ENCODE measurements at regions not wholly inside any gene's neighbourhood (a gene's known extent, or its start where the extent isn't known, plus 50 kb on each side); places are given as distances from the start of the nearest gene placed in this dataset.

GRCh38 chr13:20303636-20304035 lies 71.5 kb upstream of the GJB6 start:
- Histone ChIP-seq H3K23ac (ENCODE audit: low read depth, low read length) (no peak overlapping the region), H3K56ac (ENCODE audit: extremely low read depth, insufficient read depth, low read length) (no peak overlapping the region), H3K4me2 (ENCODE audit: low read depth, low read length) (no peak overlapping the region), H2AK9ac (replicated peaks; ENCODE audit: low read depth, low read length, poor library complexity) (no peak overlapping the region), H4K91ac (ENCODE audit: insufficient read depth, low read depth, low read length) (no peak overlapping the region), H3K4me1 (ENCODE audit: control insufficient read depth, insufficient read depth, low read length) (no peaks in the 10 kb centered on the region; the same call in 1 of the 2 replicates), H4K5ac (ENCODE audit: low read depth, low read length) (no peak overlapping the region), H3K14ac (replicated peaks; ENCODE audit: low read depth, low read length) (no peak overlapping the region), H2BK120ac (ENCODE audit: low read depth, low read length) (no peak overlapping the region), H2AK5ac (ENCODE audit: low read depth, low read length) (no peak overlapping the region), H2BK15ac (ENCODE audit: low read depth, low read length) (no peak overlapping the region), H3K9ac (ENCODE audit: low read depth, low read length) (no peak overlapping the region), H3K9me1 (ENCODE audit: insufficient read depth, low read length) (no peaks in the 10 kb centered on the region), H3K36me3 (ENCODE audit: control insufficient read depth, insufficient read depth, low read length) (no peaks in the 10 kb centered on the region), H4K20me1 (ENCODE audit: insufficient read depth, low read length) (no peaks in the 10 kb centered on the region), H4K8ac (ENCODE audit: low read depth in 2 of 2, low read length in 2 of 2) (no peak overlapping the region), H3K79me1 (ENCODE audit: low read depth in 1 of 2, low read length in 2 of 2) (no peaks in the 10 kb centered on the region), H3K4me3 (ENCODE audit: insufficient read depth, low read depth, low read length) (no peak overlapping the region), H3K27me3 (ENCODE audit: control insufficient read depth, insufficient read depth, low read length) (peaks cover 42% of the 10 kb centered on the region), H3K18ac (ENCODE audit: low read depth, low read length) (no peak overlapping the region), H3K27ac (ENCODE audit: insufficient read depth, low read length) (no peak overlapping the region), H2BK5ac (ENCODE audit: low read depth, low read length, poor library complexity, severe bottlenecking) (no peak overlapping the region), H3K4ac (ENCODE audit: low read depth, low read length) (no peak overlapping the region), H3K9me3 (ENCODE audit: control insufficient read depth, insufficient read depth, low read length) (peaks cover 12% of the 10 kb centered on the region), H2BK20ac (ENCODE audit: low read depth, low read length) (no peak overlapping the region), H2AFZ (replicated peaks; ENCODE audit: low read length, poor library complexity) (no peak overlapping the region)
- dilution Hi-C loops (cut with HindIII; ENCODE audit: low sequenced_read_pairs, unreplicated experiment) (no loop called here), intact Hi-C loops (cut with micrococcal nuclease) (no loop called here), in situ Hi-C loops (cut with MboI; ENCODE audit: low sequenced_read_pairs) (no loop called here)
- no peak for TF ChIP-seq NFE2L2 (IDR thresholded peaks at IDR 0.05; ENCODE audit: low read depth, low read length)
- no peak for TF ChIP-seq RFX5 (IDR thresholded peaks at IDR 0.05; ENCODE audit: low read depth, low read length)
- no peak for TF ChIP-seq CHD1 (IDR thresholded peaks at IDR 0.05; ENCODE audit: low read depth, low read length)
- TF ChIP-seq FOS (IDR thresholded peaks at IDR 0.05; ENCODE audit: low read depth, low read length) = no peak
- TF ChIP-seq POLR2A (IDR thresholded peaks at IDR 0.05; ENCODE audit: low read depth, low read length) = no peak
- TF ChIP-seq CTCF (conservative IDR thresholded peaks at IDR 0.05; ENCODE audit: low read depth, low read length) = no peak
- TF ChIP-seq, protein P1, sequence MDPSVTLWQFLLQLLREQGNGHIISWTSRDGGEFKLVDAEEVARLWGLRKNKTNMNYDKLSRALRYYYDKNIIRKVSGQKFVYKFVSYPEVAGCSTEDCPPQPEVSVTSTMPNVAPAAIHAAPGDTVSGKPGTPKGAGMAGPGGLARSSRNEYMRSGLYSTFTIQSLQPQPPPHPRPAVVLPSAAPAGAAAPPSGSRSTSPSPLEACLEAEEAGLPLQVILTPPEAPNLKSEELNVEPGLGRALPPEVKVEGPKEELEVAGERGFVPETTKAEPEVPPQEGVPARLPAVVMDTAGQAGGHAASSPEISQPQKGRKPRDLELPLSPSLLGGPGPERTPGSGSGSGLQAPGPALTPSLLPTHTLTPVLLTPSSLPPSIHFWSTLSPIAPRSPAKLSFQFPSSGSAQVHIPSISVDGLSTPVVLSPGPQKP (IDR thresholded peaks at IDR 0.05; ENCODE audit: borderline replicate concordance, low read depth, low read length) = no peak
- no peak for TF ChIP-seq MAZ (IDR thresholded peaks at IDR 0.05; ENCODE audit: borderline replicate concordance, low read depth, low read length)
- no peak for TF ChIP-seq BHLHE40 (IDR thresholded peaks at IDR 0.05; ENCODE audit: low read depth, low read length)
- TF ChIP-seq CEBPB (IDR thresholded peaks at IDR 0.05; ENCODE audit: low read depth, low read length) = no peak
- TF ChIP-seq RAD21 (IDR thresholded peaks at IDR 0.05; ENCODE audit: low read length) = no peak
- no peak for DNase-seq
- POLR2A ChIA-PET (ENCODE audit: unreplicated experiment) = no interaction called here
- no peak; the same call in 1 of the 2 replicates for ATAC-seq (ENCODE audit: low read depth)
- CTCF ChIA-PET = no interaction called here
- BruUV-seq (replicated peaks) = no TSS peak
- WGBS, 2 experiments (ENCODE audit: extremely low coverage in 2 of 2, insufficient read length in 1 of 2) = 66% methylated on average over 4 of the region's 6 CpGs; no CpG with 5 or more reads in 1 of the 2 experiments
